ENCODE measurements at regions not wholly inside any gene's neighbourhood (a gene's known extent, or its start where the extent isn't known, plus 50 kb on each side); places are given as distances from the start of the nearest gene placed in this dataset.

- Histone ChIP-seq H3K27me3 (replicated peaks; ENCODE audit: insufficient read depth, low read length) (no peaks in the 10 kb centered on the region), H3K27ac (ENCODE audit: low read length) (no peak overlapping the region)
- TF ChIP-seq EZH2 (optimal IDR thresholded peaks at IDR 0.05; ENCODE audit: low read depth, low read length) = no peak
- TF ChIP-seq CTCF (IDR thresholded peaks at IDR 0.05; ENCODE audit: low read length) = no peak
- TF ChIP-seq EZH2phosphoT487 (IDR thresholded peaks at IDR 0.05; ENCODE audit: low read length) = no peak
Measured at GRCh38 chr6:743320-744096, 50.6 kb upstream of the EXOC2 start.

More at GRCh38 chr6:743320-744096, 50.6 kb upstream of the EXOC2 start:
- no peak overlapping the region for H2AFZ ChIP-seq (ENCODE audit: low read length)
- no peaks in the 10 kb centered on the region for H3K36me3 ChIP-seq (replicated peaks; ENCODE audit: insufficient read depth, low read length)
- H4K20me1 ChIP-seq (ENCODE audit: insufficient read depth, low read length) = no peaks in the 10 kb centered on the region
- no peak overlapping the region for H3K9ac ChIP-seq (ENCODE audit: low read length)
- DNase-seq = no peak
- H3K9me3 ChIP-seq (replicated peaks; ENCODE audit: insufficient read depth, low read length) = no peaks in the 10 kb centered on the region
- H3K4me3 ChIP-seq (ENCODE audit: low read length) = no peak overlapping the region
- no peaks in the 10 kb centered on the region for H3K4me1 ChIP-seq (ENCODE audit: low read length)
- no peaks in the 10 kb centered on the region for H3F3A ChIP-seq (ENCODE audit: insufficient read depth, low read length)
- H3K4me2 ChIP-seq (ENCODE audit: low read depth, low read length) = no peak overlapping the region
- H3K9me2 ChIP-seq (replicated peaks; ENCODE audit: insufficient read depth, low read length) = no peaks in the 10 kb centered on the region
- H3K79me2 ChIP-seq (ENCODE audit: low read length) = no peaks in the 10 kb centered on the region

Data from MM.1S (cell line).